OCI-LY3 (cell line): ENCODE measurements at regions not wholly inside any gene's neighbourhood (a gene's known extent, or its start where the extent isn't known, plus 50 kb on each side); places are given as distances from the start of the nearest gene placed in this dataset.

Source experiments
- H2AFZ ChIP-seq: fragments of 200-600, 300-600 bp; shearing (Covaris generic); 2 replicates; pipeline ENCODE4 v1.6.0; 2014; ENCODE audit warnings: antibody characterized with exemption, low read depth, low read length
- H3K27ac ChIP-seq: fragments of 200-600, 300-600 bp; sonication (generic); 2 replicates; pipeline ENCODE4 v1.5.1; 2014; ENCODE audit warnings: mild to moderate bottlenecking, low read length, moderate library complexity, mixed read lengths
- H3K27me3 ChIP-seq: fragments of 200-600, 300-600 bp; sonication (generic); 2 replicates; pipeline ENCODE4 v1.6.1; 2014; ENCODE audit warnings: low read depth, low read length, mixed read lengths
- H3K36me3 ChIP-seq: fragments of 200-600, 300-600 bp; sonication (generic); replicated peaks from 2 replicates; pipeline ENCODE3; 2014; ENCODE audit warnings: low read depth, low read length, mixed read lengths
- H3K4me1 ChIP-seq: fragments of 300-600, 200-600 bp; sonication (generic); 2 replicates; pipeline ENCODE4 v1.6.1; 2014; ENCODE audit warnings: low read length, mixed read lengths
- H3K4me2 ChIP-seq: fragments of 200-600, 300-600 bp; sonication (generic); 2 replicates; pipeline ENCODE4 v1.6.1; 2014; ENCODE audit warnings: low read length, mixed read lengths
- H3K4me3 ChIP-seq: fragments of 300-600, 200-600 bp; sonication (generic); 2 replicates; pipeline ENCODE4 v1.5.1; 2014; ENCODE audit warnings: antibody characterized with exemption, mild to moderate bottlenecking, low read length, moderate library complexity
- H3K79me2 ChIP-seq: fragments of 300-600, 200-600 bp; shearing (Covaris generic); 2 replicates; pipeline ENCODE4 v1.6.1; 2014; ENCODE audit warnings: mild to moderate bottlenecking, low read length, mixed read lengths
- H3K9ac ChIP-seq: fragments of 300-600, 200-600 bp; shearing (Covaris generic); 2 replicates; pipeline ENCODE4 v1.6.0; 2014; ENCODE audit warnings: mild to moderate bottlenecking, low read length, moderate library complexity
- H3K9me3 ChIP-seq: fragments of 200-600, 300-600 bp; shearing (Covaris generic); 2 replicates; pipeline ENCODE4 v1.6.1; 2014; ENCODE audit warnings: low read length, mixed read lengths; ENCODE audit not compliant: insufficient read depth
- H4K20me1 ChIP-seq: fragments of 200-600, 300-600 bp; sonication (generic); 2 replicates; pipeline ENCODE4 v1.6.1; 2016; ENCODE audit warnings: low read length, mixed read lengths; ENCODE audit not compliant: insufficient read depth
- EZH2phosphoT487 ChIP-seq: fragments of 200-600 bp; shearing (Covaris generic); IDR thresholded peaks from 2 replicates; pipeline ENCODE4 v1.6.1; 2018; ENCODE audit warnings: antibody characterized with exemption, mixed run types, low read depth
- TF ChIP-seq, protein P1 (sequence below): fragments of 200-600, 300-600 bp; sonication (generic); IDR thresholded peaks from 2 replicates; pipeline ENCODE4 v1.5.1; 2014; ENCODE audit warnings: antibody characterized with exemption, low read length, low read depth

- Histone ChIP-seq H3K79me2 (no peaks in the 10 kb centered on the region), H3K4me2 (no peak overlapping the region), H4K20me1 (peaks cover 2% of the 10 kb centered on the region; the same call in 1 of the 2 replicates), H2AFZ (no peak overlapping the region), H3K27me3 (no peaks in the 10 kb centered on the region), H3K4me1 (no peaks in the 10 kb centered on the region), H3K9me3 (no peaks in the 10 kb centered on the region), H3K27ac (no peak overlapping the region), H3K9ac (no peak overlapping the region), H3K4me3 (no peak overlapping the region), H3K36me3 (no peaks in the 10 kb centered on the region)
- no peak for TF ChIP-seq EZH2phosphoT487
- TF ChIP-seq, protein P1, sequence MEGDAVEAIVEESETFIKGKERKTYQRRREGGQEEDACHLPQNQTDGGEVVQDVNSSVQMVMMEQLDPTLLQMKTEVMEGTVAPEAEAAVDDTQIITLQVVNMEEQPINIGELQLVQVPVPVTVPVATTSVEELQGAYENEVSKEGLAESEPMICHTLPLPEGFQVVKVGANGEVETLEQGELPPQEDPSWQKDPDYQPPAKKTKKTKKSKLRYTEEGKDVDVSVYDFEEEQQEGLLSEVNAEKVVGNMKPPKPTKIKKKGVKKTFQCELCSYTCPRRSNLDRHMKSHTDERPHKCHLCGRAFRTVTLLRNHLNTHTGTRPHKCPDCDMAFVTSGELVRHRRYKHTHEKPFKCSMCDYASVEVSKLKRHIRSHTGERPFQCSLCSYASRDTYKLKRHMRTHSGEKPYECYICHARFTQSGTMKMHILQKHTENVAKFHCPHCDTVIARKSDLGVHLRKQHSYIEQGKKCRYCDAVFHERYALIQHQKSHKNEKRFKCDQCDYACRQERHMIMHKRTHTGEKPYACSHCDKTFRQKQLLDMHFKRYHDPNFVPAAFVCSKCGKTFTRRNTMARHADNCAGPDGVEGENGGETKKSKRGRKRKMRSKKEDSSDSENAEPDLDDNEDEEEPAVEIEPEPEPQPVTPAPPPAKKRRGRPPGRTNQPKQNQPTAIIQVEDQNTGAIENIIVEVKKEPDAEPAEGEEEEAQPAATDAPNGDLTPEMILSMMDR = no peak
These were observed 1455.3 kb downstream of the BRD1 start for GRCh38 chr22:48372390-48372789.

DNA sequence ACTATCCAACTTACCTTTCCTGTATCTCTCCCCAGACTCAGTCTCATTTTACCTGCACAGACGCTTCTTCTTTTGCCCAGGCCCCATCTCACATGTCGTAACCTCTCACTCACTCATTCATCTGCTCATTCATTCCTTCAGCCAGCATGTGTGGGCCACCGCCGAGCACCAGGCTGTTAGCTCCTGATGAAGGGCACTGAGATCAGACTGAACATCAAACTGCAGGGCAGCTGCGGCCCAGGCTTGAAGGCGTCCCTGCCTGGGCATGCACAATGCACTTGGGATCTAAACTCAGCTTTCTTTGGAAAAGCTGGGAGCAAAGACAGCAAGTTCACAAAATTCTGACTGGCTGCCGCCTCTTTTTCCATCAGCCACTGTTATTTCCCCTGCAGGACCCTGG is 1456.3 kb downstream of the BRD1 start:
- Histone ChIP-seq H3K27ac (no peak overlapping the region), H3K36me3 (no peaks in the 10 kb centered on the region), H2AFZ (no peak overlapping the region), H3K27me3 (no peaks in the 10 kb centered on the region), H3K79me2 (no peaks in the 10 kb centered on the region), H3K4me2 (no peak overlapping the region), H3K4me3 (no peak overlapping the region), H3K9me3 (no peaks in the 10 kb centered on the region), H3K9ac (no peak overlapping the region), H3K4me1 (no peaks in the 10 kb centered on the region), H4K20me1 (peaks cover 2% of the 10 kb centered on the region; the same call in 1 of the 2 replicates)
- TF ChIP-seq, protein P1 = no peak
- TF ChIP-seq EZH2phosphoT487 = no peak

- TF ChIP-seq, protein P1 = no peak
- no peak for TF ChIP-seq EZH2phosphoT487
- peaks cover 2% of the 10 kb centered on the region; the same call in 1 of the 2 replicates for H4K20me1 ChIP-seq
- H3K27ac ChIP-seq = no peak overlapping the region
- no peaks in the 10 kb centered on the region for H3K36me3 ChIP-seq
- no peak overlapping the region for H3K4me2 ChIP-seq
- no peaks in the 10 kb centered on the region for H3K9me3 ChIP-seq
- H3K79me2 ChIP-seq = no peaks in the 10 kb centered on the region
- no peaks in the 10 kb centered on the region for H3K4me1 ChIP-seq
- H3K27me3 ChIP-seq = no peaks in the 10 kb centered on the region
- no peak overlapping the region for H3K4me3 ChIP-seq
- H2AFZ ChIP-seq = no peak overlapping the region
- H3K9ac ChIP-seq = no peak overlapping the region
These were observed 1457.0 kb downstream of the BRD1 start for GRCh38 chr22:48370508-48371325.

DNA sequence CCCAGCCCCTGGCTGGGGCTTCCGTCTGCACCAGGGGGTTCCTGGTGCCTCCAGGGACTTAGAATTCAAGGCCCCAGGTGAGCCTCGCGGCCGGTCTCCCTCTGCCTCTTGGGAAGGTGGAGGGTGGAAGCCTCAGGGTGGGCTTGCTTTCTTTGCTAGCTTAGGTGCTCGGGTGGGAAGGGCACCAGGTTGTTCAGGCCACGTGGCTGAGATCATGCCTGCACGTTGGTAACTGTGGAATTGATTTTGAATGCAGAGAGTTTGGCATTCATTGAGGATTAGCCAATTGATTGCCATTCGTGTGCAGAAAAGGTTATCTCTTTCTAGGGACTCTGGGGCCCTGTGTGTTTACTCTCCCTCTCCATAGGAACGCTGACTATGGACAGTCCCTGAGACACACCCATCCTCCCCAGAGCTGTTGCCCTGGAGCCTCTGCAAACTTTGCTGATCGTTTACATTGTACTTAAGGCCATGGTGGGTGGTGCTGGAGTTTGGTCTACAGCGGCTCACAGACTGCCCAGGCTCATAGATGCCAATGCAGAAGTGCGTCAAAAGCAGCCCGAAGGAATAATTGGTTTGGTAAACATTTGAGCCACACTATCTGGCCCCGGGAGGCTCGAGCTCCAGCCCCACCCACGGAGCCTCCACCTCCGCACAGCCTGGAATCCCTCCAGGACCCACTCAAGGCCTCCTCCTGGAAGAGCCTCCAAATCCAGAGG is 1457.7 kb downstream of the BRD1 start:
- no peak overlapping the region for H3K27ac ChIP-seq
- no peak overlapping the region for H3K4me3 ChIP-seq
- no peaks in the 10 kb centered on the region for H3K27me3 ChIP-seq

More for the DNA sequence above, 1457.7 kb downstream of the BRD1 start:
- no peaks in the 10 kb centered on the region for H3K79me2 ChIP-seq
- no peak overlapping the region for H2AFZ ChIP-seq
- H4K20me1 ChIP-seq = no peaks in the 10 kb centered on the region
- no peaks in the 10 kb centered on the region for H3K4me1 ChIP-seq
- no peaks in the 10 kb centered on the region for H3K36me3 ChIP-seq
- H3K9me3 ChIP-seq = no peaks in the 10 kb centered on the region
- no peak overlapping the region for H3K4me2 ChIP-seq
- TF ChIP-seq, protein P1 = no peak
- TF ChIP-seq EZH2phosphoT487 = no peak
- no peak overlapping the region for H3K9ac ChIP-seq
